ENCODE measurements at regions not wholly inside any gene's neighbourhood (a gene's known extent, or its start where the extent isn't known, plus 50 kb on each side); places are given as distances from the start of the nearest gene placed in this dataset.

GRCh38 chr9:134536101-134536900 is 105.3 kb upstream of the COL5A1 start:
- WGBS, 2 donors: 48 to 50% methylated on average over 19 to 22 of the region's 22 CpGs
- intact Hi-C loops (cut with DNase I): no loop called here
- H3K36me3 ChIP-seq (replicated peaks in 1 of 2; ENCODE audit: insufficient read depth in 1 of 2, low read depth in 2 of 2): no peaks in the 10 kb centered on the region
- ATAC-seq (no peak), DNase-seq (no peak)
- no peaks in the 10 kb centered on the region for H3K27me3 ChIP-seq
- H3K9me3 ChIP-seq: no peaks in the 10 kb centered on the region
- H3K4me1 ChIP-seq: no peaks in the 10 kb centered on the region
- no peak overlapping the region for H3K4me3 ChIP-seq
- TF ChIP-seq POLR2A (IDR thresholded peaks at IDR 0.05) (no peak), CTCF (IDR thresholded peaks at IDR 0.05) (no peak)
- H3K27ac ChIP-seq: no peak overlapping the region

GRCh38 chr9:134536931-134537330 is 104.7 kb upstream of the COL5A1 start:
- no peaks in the 10 kb centered on the region for H3K27me3 ChIP-seq
- no peaks in the 10 kb centered on the region for H3K36me3 ChIP-seq (replicated peaks in 1 of 2; ENCODE audit: insufficient read depth in 1 of 2, low read depth in 2 of 2)
- no peak overlapping the region for H3K4me3 ChIP-seq
- intact Hi-C loops (cut with DNase I): no loop called here
- ATAC-seq: no peak
- WGBS, 2 donors: 60 to 81% methylated on average over 13 of the region's 14 CpGs
- no peaks in the 10 kb centered on the region for H3K9me3 ChIP-seq
- TF ChIP-seq POLR2A (IDR thresholded peaks at IDR 0.05) (no peak), CTCF (IDR thresholded peaks at IDR 0.05) (no peak)
- no peak for DNase-seq
- H3K27ac ChIP-seq: no peak overlapping the region
- no peaks in the 10 kb centered on the region for H3K4me1 ChIP-seq

- Histone ChIP-seq H3K9me3 (no peaks in the 10 kb centered on the region), H3K36me3 (replicated peaks in 1 of 2; ENCODE audit: insufficient read depth in 1 of 2, low read depth in 2 of 2) (no peaks in the 10 kb centered on the region), H3K27ac (no peak overlapping the region), H3K27me3 (no peaks in the 10 kb centered on the region), H3K4me3 (no peak overlapping the region), H3K4me1 (no peaks in the 10 kb centered on the region)
- DNase-seq: no peak
- WGBS, 2 donors: 38 to 49% methylated on average over 21 of the region's 21 CpGs
- no peak for ATAC-seq
- intact Hi-C loops (cut with DNase I): no loop called here
- TF ChIP-seq CTCF (IDR thresholded peaks at IDR 0.05): no peak
- no peak for TF ChIP-seq POLR2A (IDR thresholded peaks at IDR 0.05)
Observed at GRCh38 chr9:134537951-134538641, 103.5 kb upstream of the COL5A1 start.

GRCh38 chr9:134538856-134539566 is 102.6 kb upstream of the COL5A1 start:
- Histone ChIP-seq H3K36me3 (replicated peaks in 1 of 2; ENCODE audit: insufficient read depth in 1 of 2, low read depth in 2 of 2) (no peaks in the 10 kb centered on the region), H3K9me3 (no peaks in the 10 kb centered on the region), H3K27ac (no peak overlapping the region), H3K27me3 (no peaks in the 10 kb centered on the region), H3K4me1 (no peaks in the 10 kb centered on the region), H3K4me3 (no peak overlapping the region)
- TF ChIP-seq CTCF (IDR thresholded peaks at IDR 0.05) (no peak), POLR2A (IDR thresholded peaks at IDR 0.05) (no peak)
- no peak for ATAC-seq
- intact Hi-C loops (cut with DNase I): no loop called here
- DNase-seq: peak in 1 of 4 donors; percentile 21
- 66% methylated on average over 14 to 21 of the region's 21 CpGs for WGBS, 2 donors

Data from body of pancreas (tissue), 4 donors.